Spinal cord (tissue), 9 donors: ENCODE measurements at regions not wholly inside any gene's neighbourhood (a gene's known extent, or its start where the extent isn't known, plus 50 kb on each side); places are given as distances from the start of the nearest gene placed in this dataset.

Experiments
- DNase-seq, 6 donors: peaks; one replicate each; pipeline versions ENCODE4 v3.0.0 to v3.0.0-alpha.2; 2013 to 2015; ENCODE audit warnings: low spot score in 6 of 6, low read depth in 4 of 6
- H3K27ac ChIP-seq: one replicate; pipeline ENCODE4 v1.5.1; 2013; ENCODE audit warnings: low read depth, low read length, control low read depth
- H3K27me3 ChIP-seq: one replicate; pipeline ENCODE4 v1.6.1; 2013; ENCODE audit warnings: low read length; ENCODE audit not compliant: control insufficient read depth, insufficient read depth
- H3K36me3 ChIP-seq: one replicate; pipeline ENCODE4 v1.6.1; 2013; ENCODE audit warnings: low read length; ENCODE audit not compliant: control insufficient read depth, insufficient read depth
- H3K4me1 ChIP-seq: one replicate; pipeline ENCODE4 v1.6.1; 2013; ENCODE audit warnings: low read length; ENCODE audit not compliant: control insufficient read depth, insufficient read depth
- H3K4me3 ChIP-seq: one replicate; pipeline ENCODE4 v1.5.1; 2013; ENCODE audit warnings: low read depth, low read length, control low read depth
- H3K9me3 ChIP-seq: one replicate; pipeline ENCODE4 v1.6.1; 2013; ENCODE audit warnings: low read length; ENCODE audit not compliant: control insufficient read depth, insufficient read depth
- WGBS: methylation state at CpG from one replicate; pipeline ENCODE4 v1.1.5; 2013; ENCODE audit warnings: missing lambda C conversion rate; ENCODE audit not compliant: insufficient coverage; 5-methylcytosine and 5-hydroxymethylcytosine counted together
- donor health status: healthy.

DNA sequence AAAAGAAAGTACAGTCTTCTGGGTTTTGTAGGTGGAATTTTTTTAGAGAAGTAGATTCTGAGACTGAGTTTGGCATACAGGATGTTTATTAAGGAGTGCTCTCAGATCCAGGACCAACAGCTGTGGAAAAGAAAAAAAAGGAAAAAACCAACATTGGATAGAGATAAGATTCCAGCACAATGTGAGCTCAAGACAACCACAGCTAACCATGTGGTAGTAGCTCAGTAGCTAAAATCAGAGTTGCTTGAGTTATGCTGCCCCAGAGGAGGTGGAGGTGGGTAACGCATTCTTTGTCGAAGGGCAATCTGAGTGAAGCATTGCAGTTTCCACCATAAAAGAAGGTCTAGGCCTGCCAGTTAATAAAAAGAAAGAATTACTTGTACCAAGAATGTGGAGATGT, 904.3 kb downstream of the NSUN3 start:
- Histone ChIP-seq H3K9me3 (no peaks in the 10 kb centered on the region), H3K4me3 (no peak overlapping the region), H3K27ac (no peak overlapping the region), H3K36me3 (no peaks in the 10 kb centered on the region), H3K27me3 (no peaks in the 10 kb centered on the region), H3K4me1 (no peaks in the 10 kb centered on the region)
- DNase-seq: no peak
- 80% methylated on average over 2 of the region's 2 CpGs for WGBS

DNA sequence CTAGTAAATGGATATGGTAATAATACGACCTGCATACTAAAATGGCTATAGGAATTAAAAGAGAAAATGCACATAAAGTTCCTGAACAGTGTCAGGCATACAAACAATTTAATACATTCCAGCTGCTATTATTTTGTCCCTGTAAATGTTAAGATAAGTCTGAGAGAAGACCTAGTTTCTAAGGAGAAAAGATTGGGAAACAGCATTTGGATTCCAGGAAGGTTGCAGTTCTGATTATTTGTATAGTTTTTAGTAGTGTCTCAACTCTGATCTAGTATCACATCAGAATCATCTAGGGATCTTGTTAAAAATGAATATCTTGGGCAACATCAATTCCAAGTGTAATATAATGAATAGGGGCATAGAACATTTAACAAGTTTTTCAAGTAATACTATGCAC, 905.7 kb downstream of the NSUN3 start:
- no CpG with 5 or more reads among the region's 1 CpG for WGBS
- Histone ChIP-seq H3K9me3 (no peaks in the 10 kb centered on the region), H3K4me3 (no peak overlapping the region), H3K27me3 (no peaks in the 10 kb centered on the region), H3K36me3 (no peaks in the 10 kb centered on the region), H3K4me1 (no peaks in the 10 kb centered on the region), H3K27ac (no peak overlapping the region)
- no peak for DNase-seq

DNA sequence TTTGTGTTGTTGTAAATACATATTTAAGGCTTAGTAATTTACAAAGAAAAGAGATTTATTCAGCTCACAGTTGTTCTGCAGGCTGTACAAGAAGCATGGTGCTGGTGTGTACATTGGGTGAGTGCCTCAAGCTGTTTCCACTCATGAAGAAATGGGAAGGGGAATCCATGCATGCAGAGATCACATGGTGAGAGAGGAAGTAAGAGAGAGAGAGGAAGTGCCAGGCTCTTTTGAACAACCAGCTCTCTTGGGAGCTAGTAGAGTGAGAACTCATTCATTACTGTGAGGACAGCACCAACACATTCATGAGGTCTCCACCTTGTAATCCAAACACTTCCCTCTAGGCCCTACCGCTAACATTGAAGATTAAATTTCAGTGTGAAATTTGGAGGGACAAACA, 909.2 kb downstream of the NSUN3 start:
- Histone ChIP-seq H3K36me3 (no peaks in the 10 kb centered on the region), H3K4me3 (no peak overlapping the region), H3K27ac (no peak overlapping the region), H3K27me3 (no peaks in the 10 kb centered on the region), H3K4me1 (no peaks in the 10 kb centered on the region), H3K9me3 (no peaks in the 10 kb centered on the region)
- no CpG with 5 or more reads among the region's 1 CpG for WGBS
- no peak for DNase-seq

DNA sequence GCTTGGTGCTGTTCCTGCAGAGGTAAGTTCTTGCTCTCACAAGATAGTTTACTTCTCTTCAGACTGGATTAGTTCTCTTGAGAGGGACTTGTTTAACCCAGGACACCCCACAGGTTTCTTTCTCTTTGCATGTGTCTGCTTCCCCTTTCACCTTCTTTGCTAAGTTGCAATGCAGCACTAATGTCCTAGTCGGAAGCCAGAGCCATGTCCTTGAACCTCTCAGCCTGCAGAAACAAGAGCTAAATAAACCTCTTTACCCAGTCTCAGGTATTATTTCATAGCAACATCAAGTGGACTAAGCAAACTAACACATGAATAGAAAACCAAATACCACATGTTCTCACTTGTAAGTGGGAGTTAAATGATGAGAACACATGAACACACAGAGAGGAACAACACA, 915.2 kb downstream of the NSUN3 start:
- H3K4me3 ChIP-seq: no peak overlapping the region

DNA sequence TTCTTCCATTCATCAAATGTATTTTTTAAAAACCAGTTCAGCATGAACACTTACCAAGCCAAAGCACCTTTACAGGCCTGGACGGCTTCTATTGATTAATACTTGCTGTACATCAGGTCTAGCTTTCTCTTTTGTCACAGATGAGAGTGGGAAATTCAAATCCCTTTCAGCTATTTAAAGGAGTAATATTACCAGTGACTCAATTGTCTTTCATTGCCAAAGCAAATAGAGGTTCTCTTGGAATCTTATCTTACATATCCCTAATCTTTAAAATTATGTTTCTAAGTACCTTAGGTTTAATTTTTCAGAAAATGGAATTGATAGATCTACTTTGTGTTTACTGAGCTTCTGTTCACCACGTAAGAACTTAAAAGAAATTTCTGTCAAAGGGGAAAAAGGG, 922.9 kb downstream of the NSUN3 start:
- H3K9me3 ChIP-seq: no peaks in the 10 kb centered on the region
- no peaks in the 10 kb centered on the region for H3K27me3 ChIP-seq
- no peaks in the 10 kb centered on the region for H3K4me1 ChIP-seq
- no peak overlapping the region for H3K4me3 ChIP-seq
- no peak overlapping the region for H3K27ac ChIP-seq
- WGBS: no CpG with 5 or more reads among the region's 2 CpGs
- no peak for DNase-seq
- H3K36me3 ChIP-seq: no peaks in the 10 kb centered on the region

More for the DNA sequence above, 915.2 kb downstream of the NSUN3 start:
- Histone ChIP-seq H3K36me3 (no peaks in the 10 kb centered on the region), H3K9me3 (no peaks in the 10 kb centered on the region), H3K4me1 (no peaks in the 10 kb centered on the region), H3K27me3 (no peaks in the 10 kb centered on the region), H3K27ac (no peak overlapping the region)
- WGBS: 100% methylated on average over 1 of the region's 1 CpG
- DNase-seq: no peak

DNA sequence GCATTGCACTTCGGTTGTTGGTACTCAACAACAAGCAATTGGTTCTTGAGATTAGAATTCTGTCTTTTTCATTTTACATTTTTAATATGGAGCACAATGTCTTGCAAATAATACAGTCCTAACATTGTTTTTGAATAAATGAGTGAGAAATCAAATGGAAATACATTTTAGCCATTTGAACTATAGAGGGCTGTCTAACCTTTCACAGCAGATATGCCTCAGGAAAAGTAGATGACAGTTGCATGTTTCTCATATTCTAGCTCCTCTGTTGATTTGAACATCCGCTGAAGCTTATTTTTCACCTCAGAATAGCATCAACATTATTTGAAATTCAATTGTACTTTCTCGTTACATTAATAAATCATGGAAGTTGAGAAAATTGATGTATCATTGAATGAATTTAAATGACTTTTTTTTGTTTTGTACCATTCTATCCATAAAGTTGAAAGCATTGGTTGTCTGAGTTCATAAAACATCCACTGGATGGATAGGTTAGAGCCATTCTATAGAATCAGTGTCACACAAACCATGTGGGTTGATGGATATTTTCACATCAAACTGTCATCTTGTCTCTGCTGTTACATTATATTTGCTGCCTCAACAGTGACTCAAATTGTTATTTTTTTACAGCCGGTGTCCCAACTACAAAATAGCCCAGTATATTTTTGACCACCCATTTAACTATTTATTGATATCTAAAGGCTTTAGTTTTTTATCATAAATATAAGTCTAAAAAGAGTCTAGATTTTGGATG, 928.3 kb downstream of the NSUN3 start:
- DNase-seq: peak in 1 of 6 donors; percentile 22
- no CpG with 5 or more reads among the region's 4 CpGs for WGBS
- Histone ChIP-seq H3K9me3 (no peaks in the 10 kb centered on the region), H3K4me3 (no peak overlapping the region), H3K27me3 (no peaks in the 10 kb centered on the region), H3K4me1 (no peaks in the 10 kb centered on the region), H3K36me3 (no peaks in the 10 kb centered on the region), H3K27ac (no peak overlapping the region)

DNA sequence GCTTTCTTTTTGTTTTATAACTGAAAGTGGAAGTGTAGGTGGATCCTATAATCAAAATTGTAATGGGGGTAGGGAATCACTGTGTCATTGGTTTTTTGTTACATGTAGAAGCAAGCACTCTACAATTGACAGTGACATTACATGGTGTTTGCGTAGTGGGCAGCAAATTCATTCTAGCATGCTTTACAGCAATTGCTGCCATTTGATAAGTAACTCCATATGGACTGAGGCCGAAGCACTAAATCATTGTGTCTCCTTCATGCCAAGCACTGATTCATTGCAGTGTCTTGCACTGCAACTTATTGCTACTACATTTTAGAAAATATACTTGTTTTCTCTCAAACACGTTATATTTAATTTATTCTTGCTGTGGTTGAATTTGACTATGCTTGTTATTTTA, 933.9 kb downstream of the NSUN3 start:
- no peak overlapping the region for H3K4me3 ChIP-seq
- WGBS: 100% methylated on average over 2 of the region's 3 CpGs

DNA sequence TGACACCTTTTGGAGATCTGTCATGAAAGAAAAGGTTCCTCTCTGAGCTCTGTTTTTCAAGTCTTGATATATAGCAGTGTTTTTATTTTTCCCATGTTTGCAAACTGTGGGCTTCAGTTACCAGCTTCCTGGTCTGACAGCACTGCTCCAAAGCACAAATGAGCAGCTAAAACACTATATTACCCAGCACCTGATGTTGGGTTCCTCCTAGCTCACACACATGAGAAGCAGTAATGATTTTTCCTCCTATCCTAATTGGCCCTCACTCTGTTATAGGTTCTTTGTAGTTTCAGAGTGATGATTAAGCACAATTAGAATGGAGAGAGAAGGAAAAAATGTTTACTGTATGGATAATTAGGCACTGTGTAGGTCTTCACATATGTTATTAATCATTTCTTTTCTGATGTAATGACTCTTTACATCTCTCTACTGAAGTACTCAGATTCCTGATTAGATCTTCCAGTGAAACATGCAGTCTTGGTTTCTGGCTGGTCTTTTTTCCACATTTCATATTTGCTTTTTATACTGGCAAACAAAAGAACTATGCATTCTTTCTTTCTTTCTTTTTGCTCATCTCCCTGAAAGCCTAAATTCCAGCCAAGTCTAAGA, 939.7 kb downstream of the NSUN3 start:
- Histone ChIP-seq H3K36me3 (no peaks in the 10 kb centered on the region), H3K4me3 (no peak overlapping the region), H3K9me3 (no peaks in the 10 kb centered on the region), H3K4me1 (no peaks in the 10 kb centered on the region), H3K27ac (no peak overlapping the region), H3K27me3 (no peaks in the 10 kb centered on the region)
- DNase-seq: no peak

More for the DNA sequence above, 933.9 kb downstream of the NSUN3 start:
- DNase-seq: peak in 1 of 6 donors; percentile 10
- Histone ChIP-seq H3K4me1 (no peaks in the 10 kb centered on the region), H3K9me3 (no peaks in the 10 kb centered on the region), H3K27ac (no peak overlapping the region), H3K36me3 (no peaks in the 10 kb centered on the region), H3K27me3 (no peaks in the 10 kb centered on the region)

DNA sequence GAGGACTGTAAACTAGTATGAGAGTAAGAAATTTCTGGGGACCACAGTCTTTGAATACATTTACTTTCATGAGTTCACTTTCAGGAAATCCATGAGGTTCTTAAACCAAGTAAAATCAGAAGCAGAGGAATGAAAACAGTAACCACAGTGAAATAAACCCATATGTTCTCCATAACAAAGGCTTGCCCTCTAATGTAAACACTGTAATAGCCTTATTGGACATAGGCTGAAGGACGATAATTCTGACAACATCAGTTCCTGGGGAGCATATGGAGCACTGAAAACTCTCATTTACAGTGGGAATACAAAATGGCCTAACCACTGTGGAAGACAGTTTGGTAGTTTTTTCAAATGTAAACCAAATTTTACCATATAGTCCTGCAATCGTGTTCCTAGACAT, 965.8 kb downstream of the NSUN3 start:
- H3K36me3 ChIP-seq: no peaks in the 10 kb centered on the region
- H3K4me1 ChIP-seq: no peaks in the 10 kb centered on the region
- H3K4me3 ChIP-seq: no peak overlapping the region
- H3K27ac ChIP-seq: no peak overlapping the region
- H3K27me3 ChIP-seq: no peaks in the 10 kb centered on the region
- H3K9me3 ChIP-seq: no peaks in the 10 kb centered on the region
- no CpG with 5 or more reads among the region's 2 CpGs for WGBS
- DNase-seq: no peak

DNA sequence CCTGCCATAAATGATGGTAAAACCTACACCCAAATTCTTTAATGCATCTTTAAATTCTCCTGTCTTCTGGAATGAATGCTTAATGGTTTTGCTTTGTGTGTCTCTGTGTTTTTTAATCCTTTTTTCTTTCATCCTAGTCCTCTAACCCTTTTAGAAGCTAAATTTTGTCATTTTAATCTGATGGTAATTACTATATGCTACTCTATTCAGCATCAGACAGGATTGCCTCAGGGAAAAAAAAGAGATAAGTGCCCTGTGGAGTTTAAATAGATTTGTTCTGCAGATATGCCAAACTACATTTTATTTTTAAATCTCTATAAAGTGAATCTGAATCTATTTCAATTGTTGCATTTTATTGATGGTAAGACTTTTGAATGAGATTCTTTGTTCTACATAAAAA, 966.8 kb downstream of the NSUN3 start:
- no peak for DNase-seq
- Histone ChIP-seq H3K27me3 (no peaks in the 10 kb centered on the region), H3K4me1 (no peaks in the 10 kb centered on the region), H3K27ac (no peak overlapping the region), H3K4me3 (no peak overlapping the region), H3K36me3 (no peaks in the 10 kb centered on the region), H3K9me3 (no peaks in the 10 kb centered on the region)
